ENCODE measurements at regions not wholly inside any gene's neighbourhood (a gene's known extent, or its start where the extent isn't known, plus 50 kb on each side); places are given as distances from the start of the nearest gene placed in this dataset.

DNA sequence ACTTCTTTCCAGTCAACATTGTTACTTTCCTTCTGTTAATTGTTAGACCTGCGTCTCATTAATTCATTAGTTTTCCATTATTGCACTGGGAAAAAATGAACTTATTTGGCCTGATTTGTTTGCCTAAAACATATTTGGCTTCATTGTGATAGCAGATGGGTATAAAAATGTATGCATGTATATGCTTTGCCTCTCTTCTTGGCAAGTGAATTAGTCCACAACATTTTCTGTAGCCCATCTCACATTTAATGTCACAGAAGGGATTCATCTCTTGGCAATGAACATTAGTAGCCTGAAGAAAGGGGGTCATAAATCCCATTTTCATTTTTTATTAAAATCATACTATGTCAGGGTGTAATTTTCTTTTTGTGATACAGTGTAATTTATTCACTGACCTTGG lies 125.2 kb downstream of the TUSC7 start:
- TF ChIP-seq GATA2 (IDR thresholded peaks at IDR 0.05; ENCODE audit: low read depth, low read length) (no peak), GATA3 (IDR thresholded peaks at IDR 0.05; ENCODE audit: low read depth, low read length) (no peak)
